CD4-positive, alpha-beta T cell (primary cell): ENCODE measurements at regions not wholly inside any gene's neighbourhood (a gene's known extent, or its start where the extent isn't known, plus 50 kb on each side); places are given as distances from the start of the nearest gene placed in this dataset.

Experiments
- ATAC-seq: fragments of 200-7000 bp; cut with Tn5 transposase; one replicate; pipeline ENCODE4 v1.10.0; 2022; ENCODE audit warnings: mild to moderate bottlenecking; ENCODE audit not compliant: poor library complexity
- CTCF ChIA-PET: fragments of 350-600 bp; sonication (Branson Sonifier 250); formaldehyde crosslinking; loops from one replicate; lab custom pipeline; 2021; ENCODE audit warnings: antibody characterized with exemption, inconsistent platforms; lab: Charles Lee
- POLR2A ChIA-PET: fragments of 350-600 bp; sonication (Branson Sonifier 250); formaldehyde crosslinking; loops from one replicate; lab custom pipeline; 2021; ENCODE audit warnings: antibody characterized with exemption, inconsistent platforms; lab: Charles Lee
- DNase-seq, 14 experiments: peaks; one replicate each; pipeline ENCODE4 v3.0.0-alpha.2; 2013 to 2020; ENCODE audit warnings: mixed read lengths in 2 of 14
- H3K27ac ChIP-seq, 2 donors: one replicate each; pipeline versions ENCODE4 v1.5.1 to v1.7.0; 2013; ENCODE audit warnings: low read length in 2 of 2, low read depth in 1 of 2, mild to moderate bottlenecking in 1 of 2
- H3K27me3 ChIP-seq, 2 experiments: 1 replicate in 1 of 2; 2 replicates in 1 of 2; pipeline versions ENCODE4 v1.6.1 to v1.7.0; 2013; ENCODE audit warnings: low read length in 2 of 2, control low read depth in 1 of 2, mild to moderate bottlenecking in 1 of 2, moderate library complexity in 1 of 2; ENCODE audit not compliant: insufficient read depth in 2 of 2, control insufficient read depth in 1 of 2
- H3K36me3 ChIP-seq: one replicate; pipeline ENCODE4 v1.6.1; 2013; ENCODE audit warnings: low read length, control low read depth; ENCODE audit not compliant: insufficient read depth
- H3K4me1 ChIP-seq: one replicate; pipeline ENCODE4 v1.6.1; 2013; ENCODE audit warnings: low read length, control low read depth; ENCODE audit not compliant: insufficient read depth
- H3K4me3 ChIP-seq: one replicate; pipeline ENCODE4 v1.5.1; 2013; ENCODE audit warnings: mild to moderate bottlenecking, low read length, moderate library complexity
- H3K9me3 ChIP-seq, 2 experiments: 1 replicate in 1 of 2; 2 replicates in 1 of 2; pipeline versions ENCODE4 v1.6.1 to v1.7.0; 2013; ENCODE audit warnings: low read length in 2 of 2, mild to moderate bottlenecking in 2 of 2, control low read depth in 1 of 2, moderate library complexity in 1 of 2; ENCODE audit not compliant: control insufficient read depth in 1 of 2, insufficient read depth in 1 of 2
- H3K27ac Mint-ChIP-seq: one replicate; pipeline ENCODE4 v1.8.0; 2020; ENCODE audit warnings: mixed read lengths
- H3K27me3 Mint-ChIP-seq: one replicate; pipeline ENCODE4 v1.8.0; 2021; ENCODE audit warnings: mixed read lengths
- H3K36me3 Mint-ChIP-seq: one replicate; pipeline ENCODE4 v1.8.0; 2021; ENCODE audit warnings: low read depth, mixed read lengths
- H3K4me1 Mint-ChIP-seq: one replicate; pipeline ENCODE4 v1.8.0; 2021; ENCODE audit warnings: low read depth, mixed read lengths
- H3K4me3 Mint-ChIP-seq: one replicate; pipeline ENCODE4 v1.8.0; 2020; ENCODE audit warnings: mild to moderate bottlenecking, mixed read lengths
- H3K9me3 Mint-ChIP-seq: one replicate; pipeline ENCODE4 v1.8.0; 2020; ENCODE audit warnings: mixed read lengths
- CTCF ChIP-seq: fragments of 200-600 bp; IDR thresholded peaks from one replicate; pipeline ENCODE4 v1.8.0; 2022; ENCODE audit warnings: antibody characterized with exemption, mild to moderate bottlenecking
- intact Hi-C, 2 experiments: fragments of 100-400 bp; cut with DNase I in 1 of 2; cut with micrococcal nuclease in 1 of 2; formaldehyde crosslinking; loops; one replicate each; pipeline versions ENCODE4 v1.15.1 to v1.9.0; 2023 to 2025; cut with DNase I, micrococcal nuclease

GRCh38 chr11:42058794-42059193, 599.3 kb upstream of the LRRC4C start:
- intact Hi-C loops, result no loop called here

GRCh38 chr11:42065199-42065598, 605.7 kb upstream of the LRRC4C start:
- no peaks in the 10 kb centered on the region for H3K27me3 Mint-ChIP-seq
- no peak for DNase-seq
- Histone ChIP-seq H3K4me3 (no peak overlapping the region), H3K27me3 (no peaks in the 10 kb centered on the region), H3K4me1 (no peaks in the 10 kb centered on the region), H3K27ac (no peak overlapping the region), H3K9me3 (peaks cover 0 to 9% of the 10 kb centered on the region in 2 experiments), H3K36me3 (no peaks in the 10 kb centered on the region)
- POLR2A ChIA-PET, result no interaction called here
- H3K4me3 Mint-ChIP-seq, result no peak overlapping the region
- intact Hi-C loops, result no loop called here
- no peak for TF ChIP-seq CTCF
- ATAC-seq, result no peak
- no peaks in the 10 kb centered on the region for H3K4me1 Mint-ChIP-seq
- H3K36me3 Mint-ChIP-seq, result no peaks in the 10 kb centered on the region
- H3K9me3 Mint-ChIP-seq, result peaks cover 2% of the 10 kb centered on the region
- CTCF ChIA-PET, result no interaction called here
- H3K27ac Mint-ChIP-seq, result no peak overlapping the region

More at GRCh38 chr11:42058794-42059193, 599.3 kb upstream of the LRRC4C start:
- Mint-ChIP-seq H3K36me3 (no peaks in the 10 kb centered on the region), H3K9me3 (no peaks in the 10 kb centered on the region), H3K27ac (no peak overlapping the region), H3K4me3 (no peak overlapping the region), H3K4me1 (no peaks in the 10 kb centered on the region), H3K27me3 (no peaks in the 10 kb centered on the region)
- no peaks in the 10 kb centered on the region for H3K27me3 ChIP-seq
- no peaks in the 10 kb centered on the region for H3K4me1 ChIP-seq
- ATAC-seq (no peak), DNase-seq (no peak)
- H3K4me3 ChIP-seq, result no peak overlapping the region
- H3K9me3 ChIP-seq, result no peaks in the 10 kb centered on the region
- ChIA-PET POLR2A (no interaction called here), CTCF (no interaction called here)
- TF ChIP-seq CTCF, result no peak
- H3K27ac ChIP-seq, result no peak overlapping the region
- no peaks in the 10 kb centered on the region for H3K36me3 ChIP-seq

- ChIA-PET CTCF (no interaction called here), POLR2A (no interaction called here)
- H3K27ac Mint-ChIP-seq, result no peak overlapping the region
- TF ChIP-seq CTCF, result no peak
- H3K4me3 ChIP-seq, result no peak overlapping the region
- no peaks in the 10 kb centered on the region for H3K36me3 ChIP-seq
- peaks cover 0 to 11% of the 10 kb centered on the region in 2 experiments for H3K9me3 ChIP-seq
- H3K36me3 Mint-ChIP-seq, result no peaks in the 10 kb centered on the region
- H3K27me3 Mint-ChIP-seq, result no peaks in the 10 kb centered on the region
- no peak overlapping the region for H3K4me3 Mint-ChIP-seq
- no peak for DNase-seq
- no peak overlapping the region for H3K27ac ChIP-seq
- no peaks in the 10 kb centered on the region for H3K4me1 Mint-ChIP-seq
- no peaks in the 10 kb centered on the region for H3K27me3 ChIP-seq
- no peak for ATAC-seq
- peaks cover 2% of the 10 kb centered on the region for H3K9me3 Mint-ChIP-seq
- no peaks in the 10 kb centered on the region for H3K4me1 ChIP-seq
- intact Hi-C loops, result no loop called here
Observed at GRCh38 chr11:42066113-42066512, 606.7 kb upstream of the LRRC4C start.
